ENCODE measurements at regions not wholly inside any gene's neighbourhood (a gene's known extent, or its start where the extent isn't known, plus 50 kb on each side); places are given as distances from the start of the nearest gene placed in this dataset.
"Not testable (repeated sequence)": the region's sequence is repeated elsewhere in the genome, so short reads cannot be mapped to it uniquely, and the experiment has no call there.

DNA sequence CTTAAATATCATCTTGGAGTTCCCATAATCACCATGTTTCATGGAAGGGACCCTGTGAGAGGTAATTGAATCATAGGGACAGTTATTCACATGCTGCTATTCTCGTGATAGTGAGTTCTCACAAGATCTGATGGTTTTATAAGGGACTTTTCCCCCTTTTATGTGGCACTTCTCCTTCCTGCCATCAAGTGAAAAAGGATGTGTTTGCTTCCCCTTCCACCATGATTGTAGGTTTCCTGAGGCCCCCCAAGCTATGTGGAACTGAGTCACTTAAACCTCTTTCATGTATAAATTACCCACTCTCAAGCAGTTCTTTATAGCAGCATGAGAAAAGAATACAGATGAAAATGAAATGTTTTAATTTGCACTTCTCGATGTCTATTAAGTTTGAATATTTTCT, 112.0 kb downstream of the ZNF648 start:
- no peak for DNase-seq

GRCh38 chr1:181948372-181948771, 113.1 kb downstream of the ZNF648 start:
- no peak for DNase-seq

GRCh38 chr1:181947441-181947840, 114.1 kb downstream of the ZNF648 start:
- DNase-seq = no peak

DNA sequence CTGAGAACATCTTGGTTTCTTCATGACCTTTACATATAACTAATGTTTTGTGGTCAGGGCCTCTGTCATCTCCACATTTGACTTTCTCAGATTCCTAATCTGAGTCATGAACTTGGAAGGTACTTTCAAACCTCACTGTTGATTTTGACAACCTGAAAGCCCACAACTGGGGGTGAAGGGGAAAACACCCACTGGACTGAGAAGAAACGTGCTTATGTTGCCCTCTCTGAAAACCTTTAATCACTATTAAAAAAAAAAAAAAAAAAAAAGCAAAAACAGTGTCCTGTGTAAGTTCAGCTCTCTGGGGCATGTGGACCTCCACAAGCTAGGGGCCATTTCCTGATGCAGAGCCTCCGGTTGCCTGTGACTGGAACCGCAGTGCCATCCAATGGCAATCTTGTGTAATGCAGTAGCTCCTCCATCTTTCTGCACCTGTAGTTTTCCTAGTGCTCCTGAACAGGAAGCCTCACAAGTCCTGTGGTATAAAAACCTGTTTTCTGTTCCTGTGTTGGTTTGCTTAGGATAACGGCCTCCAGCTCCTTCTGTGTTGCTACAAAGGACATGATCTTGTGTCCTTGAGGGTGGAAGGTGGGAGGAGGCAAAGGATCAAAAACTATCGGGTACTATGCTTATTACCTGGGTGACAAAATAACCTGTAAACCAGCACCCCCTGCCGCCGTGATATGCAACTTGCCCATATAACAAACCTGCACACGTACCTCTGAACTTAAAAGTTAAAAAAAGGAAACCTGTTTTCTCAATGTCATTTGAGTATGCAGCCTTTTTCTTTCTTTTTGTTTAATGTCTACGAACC, 124.5 kb downstream of the ZNF648 start:
- DNase-seq = peak in 44 of 58 donors; percentile 6 to 77 (median 28)

GRCh38 chr1:181936269-181936668, 125.2 kb downstream of the ZNF648 start:
- DNase-seq = no peak

DNA sequence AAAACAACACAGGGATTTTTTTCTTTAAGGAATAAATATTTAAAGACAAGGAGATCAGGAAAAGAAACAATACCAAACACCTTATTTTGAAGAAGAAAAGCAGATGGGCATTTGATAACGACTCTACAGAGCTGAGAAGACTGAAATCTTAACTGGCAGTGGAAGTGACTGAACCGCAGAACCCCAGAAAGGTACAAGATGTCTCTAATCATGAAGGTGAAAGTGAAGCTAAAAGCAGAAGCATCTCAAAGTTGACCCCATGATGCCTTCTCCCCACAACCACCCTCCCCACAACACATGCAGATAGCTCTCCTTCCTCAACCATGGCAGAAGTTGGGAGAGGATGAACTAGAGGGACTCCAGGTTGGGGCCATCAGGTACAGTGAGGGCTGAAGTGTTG, 129.6 kb downstream of the ZNF648 start:
- no peak for DNase-seq

DNA sequence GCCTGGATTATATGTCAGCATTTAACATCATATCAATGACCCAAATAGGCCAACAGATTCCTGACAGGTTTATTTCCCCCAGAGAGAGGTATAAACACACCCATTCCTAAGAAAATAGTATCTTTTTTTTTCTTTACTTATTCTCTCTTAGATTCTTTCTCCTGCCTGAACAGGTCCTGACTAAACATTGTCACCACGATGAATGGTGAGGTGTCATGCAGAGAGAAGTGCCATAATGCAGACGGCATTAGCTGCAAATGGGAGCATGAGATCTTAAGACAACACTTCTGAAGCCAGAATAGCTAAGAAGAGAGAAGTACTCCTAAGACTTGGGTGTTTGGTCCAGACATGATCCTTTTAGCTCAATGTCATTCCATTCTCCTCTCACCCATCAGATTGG, 131.3 kb downstream of the ZNF648 start:
- DNase-seq = no peak

DNA sequence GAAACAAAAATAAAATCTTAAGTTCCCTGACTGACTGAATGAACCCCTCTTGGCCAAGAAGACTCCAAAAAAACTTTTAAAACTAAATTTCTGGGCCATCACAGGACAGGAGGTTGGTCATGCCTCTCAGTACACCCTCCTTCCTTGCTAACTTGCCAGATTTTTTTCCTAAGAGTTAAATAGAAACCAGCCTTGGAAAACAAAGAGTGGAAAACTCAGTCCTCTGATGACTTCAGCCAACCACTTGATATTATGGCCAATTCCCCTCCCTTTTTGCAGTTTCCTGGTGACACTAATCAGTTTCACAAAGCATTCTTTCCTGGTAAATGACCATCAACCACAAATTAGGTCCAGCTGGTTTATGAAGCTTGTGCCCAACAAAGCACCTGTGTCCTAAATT, 134.8 kb downstream of the ZNF648 start:
- no peak for DNase-seq

- not testable (repeated sequence) for DNase-seq
These were observed 137.5 kb downstream of the ZNF648 start for GRCh38 chr1:181924034-181924433.

DNA sequence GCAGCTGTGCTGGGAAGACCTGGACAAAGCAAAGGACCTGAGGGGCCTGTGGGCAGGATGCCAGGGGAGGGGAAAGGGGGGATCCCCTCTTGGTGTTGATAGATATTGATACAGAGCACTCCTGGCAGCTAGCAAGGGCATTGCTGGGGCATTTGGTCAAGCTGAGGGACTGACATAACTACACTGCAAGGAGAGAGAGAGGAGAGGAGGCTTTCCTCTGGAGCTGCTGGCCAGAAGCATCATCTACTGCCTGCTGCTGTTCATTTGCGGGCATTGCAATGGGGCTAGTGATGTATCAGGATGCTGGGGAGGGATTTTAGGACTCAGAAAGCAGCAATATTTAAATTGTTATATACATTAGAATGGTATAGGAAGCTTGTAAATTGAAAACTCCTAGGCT, 142.0 kb downstream of the ZNF648 start:
- no peak for DNase-seq

DNA sequence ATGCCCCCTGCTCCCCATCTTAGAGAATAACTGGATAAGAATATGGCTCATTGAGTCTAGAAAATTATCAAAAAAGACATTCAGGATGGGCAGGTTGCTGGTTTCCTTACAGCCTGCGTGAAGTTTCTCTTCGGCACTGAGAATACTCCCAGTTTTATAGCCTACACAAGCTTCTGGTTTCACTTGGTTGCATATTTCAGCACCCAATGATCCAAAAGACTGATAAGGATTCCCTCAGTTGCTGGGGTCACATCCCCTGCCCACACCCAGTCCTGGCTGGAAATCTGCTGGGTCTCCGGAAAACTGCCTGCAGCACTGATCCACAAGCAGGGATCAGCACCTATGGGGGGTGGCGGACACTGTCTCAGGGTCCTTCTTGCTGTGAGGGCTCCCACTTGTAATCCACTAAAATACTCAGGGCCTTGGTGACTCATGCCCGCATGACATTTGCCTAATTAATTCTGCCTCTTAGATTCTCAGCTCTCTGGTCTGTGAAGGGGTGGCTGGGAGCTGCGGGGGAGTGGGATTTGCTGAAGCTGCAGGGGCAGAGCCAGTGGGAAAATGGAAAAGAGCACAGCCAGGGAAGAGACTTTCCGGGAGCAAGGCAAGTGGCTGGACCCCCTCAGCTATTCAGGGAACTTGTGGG, 142.5 kb downstream of the ZNF648 start:
- DNase-seq = peak in 11 of 58 donors; percentile 1 to 42 (median 10)

GRCh38 chr1:181911715-181912114, 149.8 kb downstream of the ZNF648 start:
- DNase-seq = no peak

DNA sequence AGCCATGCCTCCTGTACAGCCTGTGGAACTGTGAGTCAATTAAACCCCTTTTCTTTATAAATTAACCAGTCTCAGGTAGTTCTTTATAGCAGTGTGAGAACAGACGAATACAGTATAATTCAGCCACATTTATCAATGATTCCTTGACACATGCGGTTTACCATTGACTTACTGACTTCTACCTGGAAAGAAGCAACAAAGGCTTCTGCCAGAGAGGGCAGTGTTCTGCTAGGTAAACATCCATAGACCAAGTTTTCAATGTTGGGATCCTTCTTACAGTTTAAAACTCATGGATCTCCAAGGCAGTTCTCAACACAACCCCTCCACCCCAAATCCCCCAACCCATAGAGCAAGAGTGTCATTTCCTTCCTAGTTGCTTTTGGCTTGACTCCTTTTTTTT, 150.6 kb downstream of the ZNF648 start:
- no peak for DNase-seq

DNA sequence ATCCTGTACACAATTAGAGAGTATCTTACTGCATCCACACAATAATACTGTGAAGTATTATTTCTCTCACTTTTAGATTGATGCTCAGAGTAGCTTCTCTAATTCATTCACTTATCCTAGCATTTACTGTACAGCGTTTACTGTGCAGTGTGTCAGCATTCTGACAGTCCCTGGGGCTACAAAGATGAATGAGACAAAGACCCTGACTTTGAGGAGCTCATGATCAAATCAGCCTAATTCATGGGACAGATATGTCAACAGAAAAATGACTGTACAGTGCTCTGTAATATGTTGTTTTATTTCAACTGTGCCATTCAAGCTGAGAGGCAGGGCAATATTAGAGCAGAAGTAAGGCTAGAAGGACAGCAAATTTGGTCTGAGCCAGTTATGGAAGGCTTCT, 152.5 kb downstream of the ZNF648 start:
- no peak for DNase-seq

GRCh38 chr1:181906631-181907030, 154.9 kb downstream of the ZNF648 start:
- no peak for DNase-seq

DNA sequence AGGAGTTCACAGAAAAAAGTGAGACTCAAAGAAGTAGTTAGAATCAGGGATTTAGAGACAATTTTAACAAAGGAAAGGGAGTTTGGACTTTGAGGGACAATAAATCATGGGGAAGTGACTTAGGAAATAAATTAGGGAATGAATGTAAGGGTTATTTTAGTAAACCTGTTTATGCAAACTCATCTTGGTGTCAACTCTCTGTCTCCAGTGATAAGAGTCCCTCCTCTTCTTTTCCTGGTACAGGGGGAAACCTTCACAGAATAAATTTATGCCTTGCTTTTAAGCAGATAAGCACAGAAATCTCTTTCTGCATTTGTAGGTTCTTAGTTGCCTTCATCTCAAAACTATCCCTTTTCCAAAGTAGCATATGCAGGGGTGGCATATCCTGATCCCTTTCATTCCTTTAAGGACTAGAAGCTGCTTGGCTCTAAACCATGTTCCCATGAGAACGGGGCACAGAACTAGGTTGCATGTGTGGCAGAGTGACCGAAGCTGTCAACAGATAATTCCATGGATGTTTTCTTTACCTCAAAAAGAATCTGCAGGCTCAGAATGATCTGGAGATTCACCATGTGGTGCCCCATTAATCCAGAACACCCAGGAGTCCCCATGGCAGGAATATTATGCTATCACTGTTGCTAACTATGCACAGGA, 155.4 kb downstream of the ZNF648 start:
- no peak for DNase-seq

GRCh38 chr1:181898773-181899172, 162.7 kb downstream of the ZNF648 start:
- peak in 1 of 58 donors; percentile 10 for DNase-seq

DNA sequence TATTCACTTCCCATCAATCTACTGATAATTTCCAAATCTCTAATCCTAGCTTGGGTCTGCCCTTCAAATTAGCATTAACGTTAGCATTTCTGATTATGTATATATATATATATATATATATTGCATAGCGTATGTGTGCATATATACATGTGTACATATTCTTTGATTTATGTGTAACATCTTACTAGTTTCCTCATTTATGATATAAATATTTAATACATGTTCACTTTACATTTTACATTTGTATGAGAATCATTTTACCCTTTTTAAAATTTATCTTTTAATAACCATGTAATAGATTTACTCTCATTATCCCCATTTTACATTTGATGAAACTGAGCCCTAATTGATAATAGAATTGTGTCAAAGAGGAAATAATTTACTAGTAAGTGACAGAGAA, 164.7 kb downstream of the ZNF648 start:
- no peak for DNase-seq

- no peak for DNase-seq
These were observed 167.1 kb downstream of the ZNF648 start for GRCh38 chr1:181894439-181894859.

- DNase-seq = no peak
These were observed 167.6 kb downstream of the ZNF648 start for GRCh38 chr1:181893937-181894336.

- not testable (repeated sequence) for DNase-seq
These were observed 168.4 kb downstream of the ZNF648 start for GRCh38 chr1:181893150-181893549.

DNA sequence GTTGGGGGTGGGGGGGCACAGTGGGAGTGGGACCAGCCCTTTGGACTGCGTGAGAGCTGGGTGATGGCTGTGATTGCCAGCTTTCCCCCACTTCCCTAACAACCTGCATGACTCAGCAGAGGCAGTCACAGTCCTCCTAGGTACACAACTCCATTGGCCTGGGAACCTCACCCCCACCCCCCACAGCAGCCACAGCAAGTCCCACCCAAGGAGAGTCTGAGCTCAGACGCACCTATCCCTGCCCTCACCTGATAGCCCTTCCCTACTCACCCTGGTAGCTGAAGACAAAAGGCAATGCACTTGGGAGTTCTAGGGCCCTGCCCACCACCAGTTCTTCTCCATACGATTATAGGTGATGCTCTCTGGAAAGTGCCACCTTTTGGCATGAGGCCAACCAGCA, 188.9 kb downstream of the ZNF648 start:
- no peak for DNase-seq
